SK-N-SH (cell line): ENCODE measurements at regions not wholly inside any gene's neighbourhood (a gene's known extent, or its start where the extent isn't known, plus 50 kb on each side); places are given as distances from the start of the nearest gene placed in this dataset.

ENCODE experiments used
- CTCF ChIA-PET: fragments of 300-600, 350-600 bp; formaldehyde crosslinking; extraction: SDS; loops from one replicate; lab custom pipeline; 2021; lab: Yijun Ruan, JAX
- POLR2A ChIA-PET: fragments of 350-600 bp; sonication (Branson Sonifier 250); formaldehyde crosslinking; extraction: SDS; loops from one replicate; lab custom pipeline; 2020; ENCODE audit warnings: antibody characterized with exemption, inconsistent platforms; lab: Yijun Ruan, JAX
- DNase-seq: peaks from one replicate; pipeline ENCODE4 v3.0.0; 2012
- H2AFZ ChIP-seq: fragments of 200-600 bp; sonication (generic); 2 replicates; pipeline ENCODE4 v1.8.1; 2016; ENCODE audit warnings: antibody characterized with exemption, mild to moderate bottlenecking, low read depth
- H3F3A ChIP-seq: fragments of 200-600 bp; sonication (generic); replicated peaks from 2 replicates; pipeline ENCODE3; 2016; ENCODE audit warnings: antibody characterized with exemption, mild to moderate bottlenecking; ENCODE audit not compliant: insufficient read depth
- H3K27ac ChIP-seq, 2 experiments: fragments of 200-500 bp in 1 of 2; fragments of 200-600 bp in 1 of 2; sonication (Bioruptor generic) in 1 of 2; sonication (generic), shearing (Covaris generic) in 1 of 2; 2 replicates each; pipeline versions ENCODE4 v1.5.1 to v1.6.1; 2014 to 2016; ENCODE audit warnings: low read depth in 2 of 2, inconsistent platforms in 1 of 2, low read length in 1 of 2, mild to moderate bottlenecking in 1 of 2, mixed read lengths in 1 of 2
- H3K27me3 ChIP-seq: fragments of 200-600 bp; sonication (generic), shearing (Covaris generic); 2 replicates; pipeline ENCODE4 v1.6.1; 2016; ENCODE audit warnings: mixed run types; ENCODE audit not compliant: insufficient read depth
- H3K36me3 ChIP-seq, 2 experiments: fragments of 200-500 bp in 1 of 2; fragments of 200-600 bp in 1 of 2; sonication (Bioruptor generic) in 1 of 2; sonication (generic) in 1 of 2; replicated peaks in 1 of 2; 2 replicates each; pipeline versions ENCODE3 to v1.5.1; 2014 to 2016; ENCODE audit warnings: low read length in 1 of 2, mild to moderate bottlenecking in 1 of 2; ENCODE audit not compliant: insufficient read depth in 2 of 2, control insufficient read depth in 1 of 2
- H3K4me1 ChIP-seq, 2 experiments: fragments of 200-500 bp in 1 of 2; fragments of 200-600 bp in 1 of 2; sonication (Bioruptor generic) in 1 of 2; sonication (generic), shearing (Covaris generic) in 1 of 2; 2 replicates each; pipeline versions ENCODE4 v1.5.1 to v1.6.1; 2014 to 2016; ENCODE audit warnings: low read depth in 1 of 2, low read length in 1 of 2, mixed run types in 1 of 2; ENCODE audit not compliant: insufficient read depth in 2 of 2, control insufficient read depth in 1 of 2
- H3K4me2 ChIP-seq: fragments of 200-600 bp; sonication (generic), shearing (Covaris generic); 2 replicates; pipeline ENCODE4 v1.6.1; 2017; ENCODE audit warnings: mixed run types
- H3K4me3 ChIP-seq, 2 experiments: fragments of 200-500 bp in 1 of 2; fragments of 200-600 bp in 1 of 2; sonication (Bioruptor generic) in 1 of 2; sonication (generic), shearing (Covaris generic) in 1 of 2; 2 replicates each; pipeline versions ENCODE4 v1.5.1 to v1.8.1; 2014 to 2016; ENCODE audit warnings: low read depth in 2 of 2, inconsistent platforms in 1 of 2, low read length in 1 of 2, mild to moderate bottlenecking in 1 of 2, mixed read lengths in 1 of 2, moderate library complexity in 1 of 2
- H3K79me2 ChIP-seq: fragments of 200-600 bp; sonication (generic); 2 replicates; pipeline ENCODE4 v1.8.1; 2017; ENCODE audit warnings: mild to moderate bottlenecking; ENCODE audit not compliant: insufficient read depth
- H3K9ac ChIP-seq: fragments of 200-600 bp; sonication (generic); 2 replicates; pipeline ENCODE4 v1.6.1; 2017; ENCODE audit warnings: mixed run types
- H3K9me2 ChIP-seq: fragments of 200-600 bp; sonication (generic); 2 replicates; pipeline ENCODE4 v1.6.1; 2017; ENCODE audit warnings: mixed run types
- H3K9me3 ChIP-seq: fragments of 200-600 bp; sonication (generic); 2 replicates; pipeline ENCODE4 v1.6.1; 2017; ENCODE audit warnings: mixed run types, mild to moderate bottlenecking, moderate library complexity
- H4K20me1 ChIP-seq: fragments of 200-600 bp; sonication (generic); 2 replicates; pipeline ENCODE4 v1.6.1; 2017; ENCODE audit warnings: mild to moderate bottlenecking, mixed run types; ENCODE audit not compliant: insufficient read depth
- CHD2 ChIP-seq: fragments of 150-350 bp; IDR thresholded peaks from 2 replicates; pipeline ENCODE4 v1.6.1; 2018; ENCODE audit warnings: low read length; ENCODE audit not compliant: partially characterized antibody
- EZH2phosphoT487 ChIP-seq: fragments of 200-600 bp; sonication (generic); IDR thresholded peaks from 2 replicates; pipeline ENCODE4 v1.6.1; 2017; ENCODE audit warnings: low read depth, mixed run types, mild to moderate bottlenecking, antibody characterized with exemption, moderate library complexity, borderline replicate concordance
- GABPA ChIP-seq: IDR thresholded peaks from 2 replicates; pipeline ENCODE4 v1.4.0; 2012; ENCODE audit warnings: low read depth, mild to moderate bottlenecking
- GATA2 ChIP-seq: sonication (generic); formaldehyde crosslinking; IDR thresholded peaks from 2 replicates; pipeline ENCODE4 v1.5.0; 2020; ENCODE audit warnings: mild to moderate bottlenecking, missing genetic modification reagents
- REST ChIP-seq: IDR thresholded peaks from 2 replicates; pipeline ENCODE4 v1.6.1; 2012; ENCODE audit warnings: mild to moderate bottlenecking, low read depth, low read length, moderate library complexity
- SIN3A ChIP-seq: IDR thresholded peaks from 2 replicates; pipeline ENCODE4 v1.6.1; 2012; ENCODE audit warnings: low read depth, mild to moderate bottlenecking, low read length, moderate library complexity, borderline replicate concordance
- SMC3 ChIP-seq: IDR thresholded peaks from 2 replicates; pipeline ENCODE4 v1.6.1; 2012; ENCODE audit warnings: low read depth, low read length, improper control_type of control experiment
- TAF1 ChIP-seq: IDR thresholded peaks from 2 replicates; pipeline ENCODE4 v1.6.1; 2012; ENCODE audit warnings: low read depth, mild to moderate bottlenecking, low read length, moderate library complexity, borderline replicate concordance
- TEAD4 ChIP-seq: IDR thresholded peaks from 2 replicates; pipeline ENCODE4 v1.4.0; 2012; ENCODE audit warnings: mild to moderate bottlenecking, borderline replicate concordance; ENCODE audit not compliant: insufficient read depth
- USF1 ChIP-seq: IDR thresholded peaks from 2 replicates; pipeline ENCODE4 v1.4.0; 2012; ENCODE audit warnings: low read depth, borderline replicate concordance
- USF2 ChIP-seq: fragments of 150-350 bp; IDR thresholded peaks from 2 replicates; pipeline ENCODE4 v1.6.1; 2017; ENCODE audit warnings: antibody characterized with exemption, low read length, low read depth, borderline replicate concordance
- YY1 ChIP-seq: IDR thresholded peaks from 2 replicates; pipeline ENCODE4 v1.4.0; 2012; ENCODE audit warnings: low read depth, mild to moderate bottlenecking
- WGBS: methylation state at CpG from one replicate; pipeline ENCODE4 v1.1.6; 2017; ENCODE audit warnings: low lambda C conversion rate; 5-methylcytosine and 5-hydroxymethylcytosine counted together

GRCh38 chr7:4525884-4526283 lies 156.2 kb upstream of the FOXK1 start:
- TF ChIP-seq CHD2 (no peak), SMC3 (no peak), YY1 (no peak), REST (no peak), GATA2 (CRISPR knock-in tag) (no peak), USF2 (no peak), SIN3A (no peak), GABPA (no peak), USF1 (no peak), TAF1 (no peak), EZH2phosphoT487 (no peak), TEAD4 (no peak)
- H3K36me3 ChIP-seq = no peaks in the 10 kb centered on the region
- H3K27me3 ChIP-seq = no peaks in the 10 kb centered on the region
- no peaks in the 10 kb centered on the region for H3F3A ChIP-seq
- H4K20me1 ChIP-seq = no peaks in the 10 kb centered on the region
- H3K4me1 ChIP-seq = no peaks in the 10 kb centered on the region; a peak in 2 of 4 replicates
- CTCF ChIA-PET = interaction anchor here (0.6 to 1.3 kb wide), 4 partner anchors 32 to 1044 kb away, joined by 3 to 4 read pairs (median 3); no protein-coding TSS in a partner anchor
- no peak for DNase-seq
- peaks cover 5% of the 10 kb centered on the region; the same call in 1 of the 2 replicates for H3K9me3 ChIP-seq
- POLR2A ChIA-PET = no interaction called here
- no peak overlapping the region for H3K4me2 ChIP-seq
- H3K27ac ChIP-seq = no peak overlapping the region
- no peak overlapping the region for H3K4me3 ChIP-seq
- WGBS = 8% methylated on average over 3 of the region's 3 CpGs
- no peaks in the 10 kb centered on the region for H3K9me2 ChIP-seq
- no peak overlapping the region for H2AFZ ChIP-seq
- no peak overlapping the region for H3K9ac ChIP-seq
- no peaks in the 10 kb centered on the region for H3K79me2 ChIP-seq
